GM12878 (cell line): ENCODE measurements at regions not wholly inside any gene's neighbourhood (a gene's known extent, or its start where the extent isn't known, plus 50 kb on each side); places are given as distances from the start of the nearest gene placed in this dataset.

Experiments used
- ATAC-seq: fragments of 200-7000 bp; cut with Tn5 transposase; 3 replicates; pipeline ENCODE4 v1.9.1; 2020; ENCODE audit warnings: mild to moderate bottlenecking, moderate library complexity
- BruUV-seq: library from RNA; stranded (reverse); fragments of 400-500 nt; replicated peaks from 2 replicates; lab custom pipeline; 2021; lab: Mats Ljungman, UMichigan
- CTCF ChIA-PET: fragments of 300-600 bp; sonication (Branson Sonifier 250); formaldehyde crosslinking; extraction: SDS; loops from one replicate; lab custom pipeline; 2021; ENCODE audit warnings: inconsistent platforms; lab: Yijun Ruan, JAX
- POLR2A ChIA-PET: fragments of 350-600 bp; formaldehyde crosslinking; extraction: SDS; loops from one replicate; lab custom pipeline; 2021; ENCODE audit warnings: inconsistent platforms; lab: Charles Lee
- RAD21 ChIA-PET: fragments of 300-600 bp; sonication (Branson Sonifier 250); formaldehyde crosslinking; loops from one replicate; lab custom pipeline; 2023; ENCODE audit warnings: antibody characterized with exemption; ENCODE audit not compliant: unreplicated experiment; lab: Charles Lee
- SMC1A ChIA-PET: fragments of 300-600 bp; sonication (Branson Sonifier 250); formaldehyde crosslinking; loops from one replicate; lab custom pipeline; 2023; ENCODE audit not compliant: unreplicated experiment, uncharacterized antibody; lab: Charles Lee
- DNase-seq: peaks from one replicate; pipeline ENCODE4 v3.0.0-alpha.2; 2011; ENCODE audit warnings: low read depth, low spot score
- FAIRE-seq: peaks from 3 replicates; lab custom pipeline; 2011; peaks lifted over from hg19 to GRCh38; lab: Jason Lieb, UNC
- H2AFZ ChIP-seq: 2 replicates; pipeline ENCODE4 v1.6.0; 2011; ENCODE audit warnings: low read depth, low read length, control low read depth; ENCODE audit not compliant: control insufficient read depth
- H3K27ac ChIP-seq: 2 replicates; pipeline ENCODE4 v1.5.1; 2011; ENCODE audit warnings: control low read depth; ENCODE audit not compliant: control insufficient read depth, insufficient read depth
- H3K27me3 ChIP-seq, 2 experiments: replicated peaks in 1 of 2; 2 replicates each; pipeline versions ENCODE4 v1.6.0 to v1.6.1; 2011; ENCODE audit warnings: low read length in 1 of 2; ENCODE audit not compliant: control insufficient read depth in 2 of 2, insufficient read depth in 2 of 2
- H3K36me3 ChIP-seq, 2 experiments: 2 replicates each; pipeline ENCODE4 v1.5.1; 2011; ENCODE audit warnings: low read length in 1 of 2; ENCODE audit not compliant: control insufficient read depth in 2 of 2, insufficient read depth in 2 of 2
- H3K4me1 ChIP-seq: 2 replicates; pipeline ENCODE4 v1.6.1; 2011; ENCODE audit warnings: mild to moderate bottlenecking, low read length, moderate library complexity, mixed read lengths; ENCODE audit not compliant: control insufficient read depth, insufficient read depth
- H3K4me2 ChIP-seq: 2 replicates; pipeline ENCODE4 v1.6.0; 2011; ENCODE audit warnings: control low read depth; ENCODE audit not compliant: control insufficient read depth, insufficient read depth
- H3K4me3 ChIP-seq: fragments of 200-600 bp; sonication (generic); 2 replicates; pipeline ENCODE4 v1.5.1; 2016
- H3K79me2 ChIP-seq: 2 replicates; pipeline ENCODE4 v1.6.0; 2011; ENCODE audit warnings: low read length; ENCODE audit not compliant: control insufficient read depth, insufficient read depth
- H3K9ac ChIP-seq: 2 replicates; pipeline ENCODE4 v1.8.0; 2011; ENCODE audit warnings: low read length, control low read depth, mixed read lengths; ENCODE audit not compliant: control insufficient read depth, insufficient read depth
- H3K9me3 ChIP-seq: replicated peaks from 3 replicates; pipeline ENCODE4 v1.5.1; 2011; ENCODE audit warnings: mild to moderate bottlenecking, low read length; ENCODE audit not compliant: control insufficient read depth, insufficient read depth
- H4K20me1 ChIP-seq: 2 replicates; pipeline ENCODE4 v1.6.0; 2011; ENCODE audit not compliant: control insufficient read depth, insufficient read depth
- CHD2 ChIP-seq: IDR thresholded peaks from 2 replicates; pipeline ENCODE4 v1.6.1; 2011; ENCODE audit warnings: low read depth, low read length, improper control_type of control experiment, borderline replicate concordance
- DPF2 ChIP-seq: fragments of 450-650 bp; IDR thresholded peaks from 2 replicates; pipeline ENCODE4 v1.6.1; 2017; ENCODE audit warnings: mild to moderate bottlenecking
- HDGF ChIP-seq: fragments of 450-650 bp; IDR thresholded peaks from 2 replicates; pipeline ENCODE4 v1.6.1; 2016; ENCODE audit warnings: antibody characterized with exemption
- RAD21 ChIP-seq: IDR thresholded peaks from 2 replicates; pipeline ENCODE4 v1.6.1; 2011; ENCODE audit warnings: mild to moderate bottlenecking, low read depth, low read length, moderate library complexity; ENCODE audit not compliant: insufficient read depth
- SMAD5 ChIP-seq: IDR thresholded peaks from 2 replicates; pipeline ENCODE4 v1.6.1; 2016; ENCODE audit warnings: antibody characterized with exemption, low read depth
- YBX1 ChIP-seq: fragments of 450-650 bp; IDR thresholded peaks from 2 replicates; pipeline ENCODE4 v1.6.1; 2016; ENCODE audit warnings: antibody characterized with exemption
- ZZZ3 ChIP-seq: IDR thresholded peaks from 2 replicates; pipeline ENCODE4 v1.6.1; 2011; ENCODE audit warnings: low read depth; ENCODE audit not compliant: control insufficient read depth, insufficient read length
- WGBS: methylation state at CpG from one replicate; pipeline ENCODE4 v1.1.6; 2016; ENCODE audit warnings: low lambda C conversion rate; ENCODE audit not compliant: insufficient replicate concordance, insufficient coverage; ENCODE audit errors: missing lambda C conversion rate; 5-methylcytosine and 5-hydroxymethylcytosine counted together
- in situ Hi-C: fragments of 300-500 bp; cut with MboI; formaldehyde crosslinking; loops from 9 replicates; pipeline ENCODE4 v1.14.3; 2018; ENCODE audit warnings: mixed read lengths
- intact Hi-C: fragments of 100-400 bp; cut with micrococcal nuclease; formaldehyde crosslinking; loops from one replicate; pipeline ENCODE4 v1.14.2; 2022; ENCODE audit not compliant: unreplicated experiment
- TF ChIP-seq, protein P1 (sequence below): IDR thresholded peaks from 2 replicates; pipeline ENCODE4 v1.6.1; 2011; ENCODE audit warnings: borderline replicate concordance, low read depth, mild to moderate bottlenecking, moderate library complexity, low read length; ENCODE audit not compliant: insufficient read depth, poor library complexity, severe bottlenecking
- TF ChIP-seq, protein P2 (sequence below): IDR thresholded peaks from 2 replicates; pipeline ENCODE4 v1.6.1; 2012; ENCODE audit warnings: improper control_type of control experiment, low read depth, low read length; ENCODE audit not compliant: insufficient replicate concordance
- TF ChIP-seq, protein P3 (sequence below): fragments of 450-650 bp; IDR thresholded peaks from 2 replicates; pipeline ENCODE4 v1.6.1; 2018; ENCODE audit warnings: borderline replicate concordance, mild to moderate bottlenecking; ENCODE audit not compliant: partially characterized antibody

DNA sequence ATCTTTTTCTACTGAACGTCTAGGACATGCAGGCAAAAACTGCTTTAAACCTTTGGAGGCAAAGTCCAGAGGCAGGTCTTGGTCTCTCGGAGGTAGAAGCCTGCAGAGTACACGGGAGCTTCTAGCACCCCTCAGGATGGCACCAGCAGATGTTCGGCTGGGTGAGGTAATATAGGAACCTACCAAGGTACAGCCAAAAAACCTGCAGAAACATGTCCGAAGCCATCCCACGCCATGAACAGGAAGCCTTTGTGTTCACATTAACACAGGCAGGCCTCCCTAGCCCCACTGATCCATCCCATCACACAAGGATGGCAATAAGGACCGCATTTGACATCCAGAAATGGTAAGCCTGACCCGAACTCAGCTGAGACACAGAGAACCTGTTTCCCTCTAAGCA, 157.9 kb upstream of the HES1 start (continued):
- TF ChIP-seq, protein P1, sequence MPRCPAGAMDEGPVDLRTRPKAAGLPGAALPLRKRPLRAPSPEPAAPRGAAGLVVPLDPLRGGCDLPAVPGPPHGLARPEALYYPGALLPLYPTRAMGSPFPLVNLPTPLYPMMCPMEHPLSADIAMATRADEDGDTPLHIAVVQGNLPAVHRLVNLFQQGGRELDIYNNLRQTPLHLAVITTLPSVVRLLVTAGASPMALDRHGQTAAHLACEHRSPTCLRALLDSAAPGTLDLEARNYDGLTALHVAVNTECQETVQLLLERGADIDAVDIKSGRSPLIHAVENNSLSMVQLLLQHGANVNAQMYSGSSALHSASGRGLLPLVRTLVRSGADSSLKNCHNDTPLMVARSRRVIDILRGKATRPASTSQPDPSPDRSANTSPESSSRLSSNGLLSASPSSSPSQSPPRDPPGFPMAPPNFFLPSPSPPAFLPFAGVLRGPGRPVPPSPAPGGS, result no peak
- TF ChIP-seq ZZZ3 (no peak), SMAD5 (no peak)

DNA sequence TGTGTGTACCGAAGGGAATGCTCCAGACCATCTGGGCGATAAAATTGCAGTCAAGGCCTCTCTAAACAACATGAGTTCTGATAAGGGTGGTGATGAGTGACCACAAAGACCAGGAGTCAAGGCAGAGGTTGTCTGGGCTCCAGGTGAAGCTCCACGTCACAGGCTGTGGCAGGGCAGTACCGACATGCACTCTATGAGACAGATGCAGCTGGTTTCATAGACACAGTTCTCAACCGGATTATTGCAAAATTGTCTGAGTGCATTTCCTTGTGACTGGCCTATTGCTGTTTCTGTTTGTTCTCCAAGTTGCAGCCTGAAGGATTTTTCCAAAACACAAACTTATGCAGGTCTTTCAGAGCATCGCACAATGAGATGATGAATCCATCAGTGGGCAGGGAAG, 157.5 kb upstream of the HES1 start:
- no peak overlapping the region for H3K4me3 ChIP-seq
- WGBS, result 69% methylated on average over 6 of the region's 6 CpGs
- ChIA-PET RAD21 (no interaction called here), CTCF (no interaction called here), SMC1A (no interaction called here), POLR2A (no interaction called here)
- intact Hi-C loops, result loop anchor here (10.0 kb wide), 2 partner anchors 194 to 336 kb away; no protein-coding TSS in a partner anchor
- H3K27ac ChIP-seq, result no peak overlapping the region
- no peaks in the 10 kb centered on the region for H3K79me2 ChIP-seq
- no peak overlapping the region for H3K9ac ChIP-seq
- in situ Hi-C loops, result no loop called here
- no peaks in the 10 kb centered on the region for H4K20me1 ChIP-seq
- H3K27me3 ChIP-seq, result peaks cover 0 to 5% of the 10 kb centered on the region in 2 experiments; a peak in 1 of 4 replicates
- DNase-seq (no peak), FAIRE-seq (no peak), ATAC-seq (no peak)
- BruUV-seq, result no TSS peak
- H3K4me1 ChIP-seq, result no peaks in the 10 kb centered on the region
- H3K4me2 ChIP-seq, result no peak overlapping the region
- H3K36me3 ChIP-seq, result no peaks in the 10 kb centered on the region
- H2AFZ ChIP-seq, result no peak overlapping the region
- H3K9me3 ChIP-seq, result no peaks in the 10 kb centered on the region
- TF ChIP-seq, protein P2, sequence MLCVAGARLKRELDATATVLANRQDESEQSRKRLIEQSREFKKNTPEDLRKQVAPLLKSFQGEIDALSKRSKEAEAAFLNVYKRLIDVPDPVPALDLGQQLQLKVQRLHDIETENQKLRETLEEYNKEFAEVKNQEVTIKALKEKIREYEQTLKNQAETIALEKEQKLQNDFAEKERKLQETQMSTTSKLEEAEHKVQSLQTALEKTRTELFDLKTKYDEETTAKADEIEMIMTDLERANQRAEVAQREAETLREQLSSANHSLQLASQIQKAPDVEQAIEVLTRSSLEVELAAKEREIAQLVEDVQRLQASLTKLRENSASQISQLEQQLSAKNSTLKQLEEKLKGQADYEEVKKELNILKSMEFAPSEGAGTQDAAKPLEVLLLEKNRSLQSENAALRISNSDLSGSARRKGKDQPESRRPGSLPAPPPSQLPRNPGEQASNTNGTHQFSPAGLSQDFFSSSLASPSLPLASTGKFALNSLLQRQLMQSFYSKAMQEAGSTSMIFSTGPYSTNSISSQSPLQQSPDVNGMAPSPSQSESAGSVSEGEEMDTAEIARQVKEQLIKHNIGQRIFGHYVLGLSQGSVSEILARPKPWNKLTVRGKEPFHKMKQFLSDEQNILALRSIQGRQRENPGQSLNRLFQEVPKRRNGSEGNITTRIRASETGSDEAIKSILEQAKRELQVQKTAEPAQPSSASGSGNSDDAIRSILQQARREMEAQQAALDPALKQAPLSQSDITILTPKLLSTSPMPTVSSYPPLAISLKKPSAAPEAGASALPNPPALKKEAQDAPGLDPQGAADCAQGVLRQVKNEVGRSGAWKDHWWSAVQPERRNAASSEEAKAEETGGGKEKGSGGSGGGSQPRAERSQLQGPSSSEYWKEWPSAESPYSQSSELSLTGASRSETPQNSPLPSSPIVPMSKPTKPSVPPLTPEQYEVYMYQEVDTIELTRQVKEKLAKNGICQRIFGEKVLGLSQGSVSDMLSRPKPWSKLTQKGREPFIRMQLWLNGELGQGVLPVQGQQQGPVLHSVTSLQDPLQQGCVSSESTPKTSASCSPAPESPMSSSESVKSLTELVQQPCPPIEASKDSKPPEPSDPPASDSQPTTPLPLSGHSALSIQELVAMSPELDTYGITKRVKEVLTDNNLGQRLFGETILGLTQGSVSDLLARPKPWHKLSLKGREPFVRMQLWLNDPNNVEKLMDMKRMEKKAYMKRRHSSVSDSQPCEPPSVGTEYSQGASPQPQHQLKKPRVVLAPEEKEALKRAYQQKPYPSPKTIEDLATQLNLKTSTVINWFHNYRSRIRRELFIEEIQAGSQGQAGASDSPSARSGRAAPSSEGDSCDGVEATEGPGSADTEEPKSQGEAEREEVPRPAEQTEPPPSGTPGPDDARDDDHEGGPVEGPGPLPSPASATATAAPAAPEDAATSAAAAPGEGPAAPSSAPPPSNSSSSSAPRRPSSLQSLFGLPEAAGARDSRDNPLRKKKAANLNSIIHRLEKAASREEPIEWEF, result no peak
- TF ChIP-seq, protein P1, result no peak
- TF ChIP-seq RAD21, result no peak
- TF ChIP-seq DPF2, result no peak
- TF ChIP-seq, protein P3, sequence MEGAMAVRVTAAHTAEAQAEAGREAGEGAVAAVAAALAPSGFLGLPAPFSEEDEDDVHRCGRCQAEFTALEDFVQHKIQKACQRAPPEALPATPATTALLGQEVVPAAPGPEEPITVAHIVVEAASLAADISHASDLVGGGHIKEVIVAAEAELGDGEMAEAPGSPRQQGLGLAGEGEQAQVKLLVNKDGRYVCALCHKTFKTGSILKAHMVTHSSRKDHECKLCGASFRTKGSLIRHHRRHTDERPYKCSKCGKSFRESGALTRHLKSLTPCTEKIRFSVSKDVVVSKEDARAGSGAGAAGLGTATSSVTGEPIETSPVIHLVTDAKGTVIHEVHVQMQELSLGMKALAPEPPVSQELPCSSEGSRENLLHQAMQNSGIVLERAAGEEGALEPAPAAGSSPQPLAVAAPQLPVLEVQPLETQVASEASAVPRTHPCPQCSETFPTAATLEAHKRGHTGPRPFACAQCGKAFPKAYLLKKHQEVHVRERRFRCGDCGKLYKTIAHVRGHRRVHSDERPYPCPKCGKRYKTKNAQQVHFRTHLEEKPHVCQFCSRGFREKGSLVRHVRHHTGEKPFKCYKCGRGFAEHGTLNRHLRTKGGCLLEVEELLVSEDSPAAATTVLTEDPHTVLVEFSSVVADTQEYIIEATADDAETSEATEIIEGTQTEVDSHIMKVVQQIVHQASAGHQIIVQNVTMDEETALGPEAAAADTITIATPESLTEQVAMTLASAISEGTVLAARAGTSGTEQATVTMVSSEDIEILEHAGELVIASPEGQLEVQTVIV, result no peak
- TF ChIP-seq CHD2, result no peak
- no peak for TF ChIP-seq YBX1
- TF ChIP-seq HDGF, result no peak
